Colonic mucosa (tissue), 4 donors: ENCODE measurements at regions not wholly inside any gene's neighbourhood (a gene's known extent, or its start where the extent isn't known, plus 50 kb on each side); places are given as distances from the start of the nearest gene placed in this dataset.

Source experiments
- DNase-seq: peaks from one replicate; pipeline ENCODE4 v3.0.0-alpha.2; 2020
- H3K27ac ChIP-seq: fragments of 200-600 bp; one replicate; pipeline ENCODE4 v1.8.0; 2021
- H3K27me3 ChIP-seq: fragments of 200-600 bp; one replicate; pipeline ENCODE4 v1.8.0; 2021
- H3K36me3 ChIP-seq: fragments of 200-600 bp; one replicate; pipeline ENCODE4 v1.8.0; 2021
- H3K4me1 ChIP-seq: fragments of 200-600 bp; one replicate; pipeline ENCODE4 v1.8.0; 2021; ENCODE audit warnings: mild to moderate bottlenecking
- H3K4me3 ChIP-seq: fragments of 200-600 bp; one replicate; pipeline ENCODE4 v1.8.0; 2021
- H3K9ac ChIP-seq, 2 donors: one replicate each; pipeline ENCODE4 v1.7.0; 2013; ENCODE audit warnings: control low read depth in 2 of 2, low read depth in 2 of 2, low read length in 2 of 2
- H3K9me3 ChIP-seq: fragments of 200-600 bp; one replicate; pipeline ENCODE4 v1.8.0; 2021
- intact Hi-C: fragments of 100-400 bp; cut with DNase I; formaldehyde crosslinking; loops from one replicate; pipeline ENCODE4 v1.14.1; 2022
- TF ChIP-seq, protein P1 (sequence below): fragments of 200-600 bp; IDR thresholded peaks from one replicate; pipeline ENCODE4 v1.8.0; 2022; ENCODE audit warnings: antibody characterized with exemption, mild to moderate bottlenecking
- donor health status: healthy.
- donor health status: DM: no; HTN: no; CAD: no.
- donor health status: DM: no; HTN: no; CAD: no.

DNA sequence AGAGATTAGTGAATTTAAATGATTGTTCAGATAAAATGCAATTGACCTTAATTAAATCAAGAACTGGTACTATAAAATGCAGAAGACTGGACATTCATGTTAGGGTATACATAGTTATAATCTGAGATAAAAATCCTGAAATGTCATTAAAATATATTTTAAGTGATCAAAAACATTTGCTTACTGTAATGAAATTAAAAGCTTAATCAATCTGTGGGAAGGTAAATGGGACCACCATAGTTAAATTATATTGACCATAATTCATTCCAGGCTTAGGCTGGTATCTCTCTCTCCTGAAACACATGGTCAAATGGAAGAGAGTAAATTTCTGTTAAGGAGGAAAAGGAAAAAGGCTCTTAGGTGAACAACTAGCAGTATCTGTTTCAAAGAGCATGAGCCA lies 474.4 kb downstream of the C4orf33 start:
- TF ChIP-seq, protein P1, sequence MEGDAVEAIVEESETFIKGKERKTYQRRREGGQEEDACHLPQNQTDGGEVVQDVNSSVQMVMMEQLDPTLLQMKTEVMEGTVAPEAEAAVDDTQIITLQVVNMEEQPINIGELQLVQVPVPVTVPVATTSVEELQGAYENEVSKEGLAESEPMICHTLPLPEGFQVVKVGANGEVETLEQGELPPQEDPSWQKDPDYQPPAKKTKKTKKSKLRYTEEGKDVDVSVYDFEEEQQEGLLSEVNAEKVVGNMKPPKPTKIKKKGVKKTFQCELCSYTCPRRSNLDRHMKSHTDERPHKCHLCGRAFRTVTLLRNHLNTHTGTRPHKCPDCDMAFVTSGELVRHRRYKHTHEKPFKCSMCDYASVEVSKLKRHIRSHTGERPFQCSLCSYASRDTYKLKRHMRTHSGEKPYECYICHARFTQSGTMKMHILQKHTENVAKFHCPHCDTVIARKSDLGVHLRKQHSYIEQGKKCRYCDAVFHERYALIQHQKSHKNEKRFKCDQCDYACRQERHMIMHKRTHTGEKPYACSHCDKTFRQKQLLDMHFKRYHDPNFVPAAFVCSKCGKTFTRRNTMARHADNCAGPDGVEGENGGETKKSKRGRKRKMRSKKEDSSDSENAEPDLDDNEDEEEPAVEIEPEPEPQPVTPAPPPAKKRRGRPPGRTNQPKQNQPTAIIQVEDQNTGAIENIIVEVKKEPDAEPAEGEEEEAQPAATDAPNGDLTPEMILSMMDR = no peak
- Histone ChIP-seq H3K27ac (no peak overlapping the region), H3K27me3 (no peaks in the 10 kb centered on the region), H3K4me3 (no peak overlapping the region), H3K9ac (no peak overlapping the region), H3K36me3 (no peaks in the 10 kb centered on the region), H3K9me3 (no peaks in the 10 kb centered on the region), H3K4me1 (no peaks in the 10 kb centered on the region)
- intact Hi-C loops = no loop called here
- DNase-seq = no peak

DNA sequence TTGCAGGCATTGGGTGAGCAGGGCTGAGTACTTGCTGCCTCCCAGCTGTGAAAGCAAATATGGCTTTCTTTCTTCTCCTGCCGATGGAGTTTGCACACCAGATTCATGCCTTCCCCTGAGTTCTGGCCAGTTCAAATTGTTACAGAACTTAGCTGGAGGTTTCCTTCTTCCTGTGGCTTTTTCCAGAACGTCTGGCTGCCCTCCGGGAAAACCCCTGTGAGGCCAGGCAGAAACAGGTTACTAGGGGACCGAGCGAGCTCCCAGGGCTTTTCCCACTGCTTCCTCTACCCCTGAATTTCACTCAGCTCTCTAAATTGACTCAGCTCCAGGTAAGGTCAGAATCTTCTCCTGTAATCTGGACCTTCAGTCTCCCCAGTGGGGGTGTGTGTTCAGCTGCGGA lies 482.4 kb downstream of the C4orf33 start:
- no peak for DNase-seq
- H3K4me3 ChIP-seq = no peak overlapping the region
- intact Hi-C loops = no loop called here
- H3K27ac ChIP-seq = no peak overlapping the region
- TF ChIP-seq, protein P1 = no peak
- no peaks in the 10 kb centered on the region for H3K36me3 ChIP-seq
- no peak overlapping the region for H3K9ac ChIP-seq
- H3K9me3 ChIP-seq = no peaks in the 10 kb centered on the region
- H3K4me1 ChIP-seq = no peaks in the 10 kb centered on the region
- no peaks in the 10 kb centered on the region for H3K27me3 ChIP-seq

DNA sequence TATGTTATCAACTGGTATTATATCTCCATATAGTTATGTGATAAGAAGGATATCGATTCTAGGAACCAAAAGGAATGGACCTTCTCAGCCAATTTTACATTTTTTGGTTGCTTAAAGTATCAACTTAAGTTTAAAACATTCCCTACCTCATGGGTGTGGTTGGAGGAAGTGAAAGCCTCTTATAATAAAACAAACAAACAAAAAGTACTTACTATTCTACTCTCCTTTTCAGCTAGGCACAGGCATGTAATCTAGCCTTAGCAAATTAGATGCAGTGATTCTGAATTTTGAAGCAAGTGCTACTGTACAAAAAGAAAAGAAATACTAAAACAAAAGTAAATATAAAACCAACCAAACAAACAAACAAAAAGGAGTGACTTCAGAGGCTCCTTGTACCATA lies 485.4 kb downstream of the C4orf33 start:
- intact Hi-C loops = no loop called here
- H3K4me3 ChIP-seq = no peak overlapping the region
- TF ChIP-seq, protein P1 = no peak
- no peak for DNase-seq
- H3K4me1 ChIP-seq = no peaks in the 10 kb centered on the region
- no peaks in the 10 kb centered on the region for H3K27me3 ChIP-seq
- H3K9me3 ChIP-seq = no peaks in the 10 kb centered on the region
- H3K27ac ChIP-seq = no peak overlapping the region
- H3K36me3 ChIP-seq = no peaks in the 10 kb centered on the region
- no peak overlapping the region for H3K9ac ChIP-seq

DNA sequence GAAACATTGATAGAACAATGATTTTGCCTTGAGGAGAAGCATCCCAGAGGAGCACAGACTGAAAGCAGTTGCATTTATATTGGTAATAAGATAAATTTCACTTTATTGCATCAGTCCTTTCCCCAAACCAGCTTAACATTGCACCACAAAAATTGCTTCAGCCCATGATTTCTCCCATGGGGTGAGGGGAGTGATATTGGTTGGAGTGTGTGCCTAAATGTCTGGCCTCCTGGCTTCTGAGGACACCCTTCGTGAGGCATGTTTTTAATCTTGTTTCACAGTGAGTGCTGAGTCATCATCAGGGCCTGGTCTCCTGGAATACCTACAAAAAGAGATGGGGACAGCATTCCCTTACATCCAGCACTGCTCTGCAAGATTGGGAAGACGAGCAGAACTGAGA lies 487.9 kb downstream of the C4orf33 start:
- no peak overlapping the region for H3K9ac ChIP-seq
- H3K36me3 ChIP-seq = no peaks in the 10 kb centered on the region
- no peaks in the 10 kb centered on the region for H3K27me3 ChIP-seq
- no peak overlapping the region for H3K27ac ChIP-seq
- no peaks in the 10 kb centered on the region for H3K4me1 ChIP-seq
- no peaks in the 10 kb centered on the region for H3K9me3 ChIP-seq
- intact Hi-C loops = no loop called here
- TF ChIP-seq, protein P1 = no peak
- DNase-seq = no peak
- H3K4me3 ChIP-seq = no peak overlapping the region

DNA sequence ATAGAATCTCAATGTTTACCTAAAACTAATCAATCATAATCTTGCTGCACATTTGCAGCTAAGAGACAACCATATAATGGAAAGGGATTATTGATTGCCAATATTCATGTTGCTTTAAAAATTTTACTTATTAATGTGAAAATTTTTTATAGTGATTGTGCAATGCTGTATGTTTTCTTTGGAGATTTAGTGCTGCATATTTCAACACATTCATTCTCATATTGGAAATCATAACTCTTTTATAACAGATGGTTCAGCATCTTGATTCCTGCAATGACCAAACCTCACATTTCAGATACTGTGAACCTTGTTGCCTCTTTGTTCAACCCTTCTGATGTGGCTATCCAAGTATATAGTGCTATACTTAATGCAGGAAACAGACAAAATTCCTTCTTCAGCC lies 502.6 kb downstream of the C4orf33 start:
- Histone ChIP-seq H3K9ac (no peak overlapping the region), H3K4me3 (no peak overlapping the region), H3K36me3 (no peaks in the 10 kb centered on the region), H3K27ac (no peak overlapping the region), H3K9me3 (no peaks in the 10 kb centered on the region), H3K27me3 (no peaks in the 10 kb centered on the region), H3K4me1 (no peaks in the 10 kb centered on the region)
- TF ChIP-seq, protein P1 = no peak
- intact Hi-C loops = no loop called here
- DNase-seq = no peak

DNA sequence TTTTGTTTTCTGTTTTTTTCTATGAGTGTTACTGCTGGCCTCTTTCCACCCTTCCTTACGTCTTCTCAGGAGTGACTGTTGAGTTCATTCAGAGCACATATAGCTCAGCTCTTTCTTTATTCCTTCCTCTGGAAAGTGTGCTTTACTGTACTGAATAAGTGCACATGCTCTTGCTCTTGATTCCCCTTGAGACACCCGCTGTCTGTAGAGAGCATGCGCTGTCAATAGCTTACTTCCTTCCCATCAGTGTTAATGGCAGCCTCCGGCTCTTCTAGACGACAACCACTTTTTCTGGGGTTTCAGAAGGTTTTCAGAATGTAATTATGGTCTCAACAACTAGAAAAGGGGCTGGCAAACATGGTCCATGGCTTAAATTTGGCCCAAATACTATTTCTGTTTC lies 504.9 kb downstream of the C4orf33 start:
- Histone ChIP-seq H3K27ac (no peak overlapping the region), H3K9ac (no peak overlapping the region), H3K9me3 (no peaks in the 10 kb centered on the region), H3K4me1 (no peaks in the 10 kb centered on the region), H3K36me3 (no peaks in the 10 kb centered on the region), H3K27me3 (no peaks in the 10 kb centered on the region), H3K4me3 (no peak overlapping the region)
- intact Hi-C loops = no loop called here
- TF ChIP-seq, protein P1 = no peak
- no peak for DNase-seq
